Heart left ventricle (tissue), 13 donors: ENCODE measurements at regions not wholly inside any gene's neighbourhood (a gene's known extent, or its start where the extent isn't known, plus 50 kb on each side); places are given as distances from the start of the nearest gene placed in this dataset.

Experiments used
- POLR2A ChIP-seq, 2 donors: fragments of 450-650 bp; IDR thresholded peaks; one replicate each; pipeline ENCODE4 v1.6.1; 2017; ENCODE audit warnings: antibody characterized with exemption in 2 of 2, mild to moderate bottlenecking in 2 of 2, moderate library complexity in 2 of 2
- TF ChIP-seq, protein P1 (sequence below), 12 donors: fragments of 200-600 bp; sonication (generic) in 4 of 12; IDR thresholded peaks; one replicate each; pipeline versions ENCODE4 v1.5.0 to v1.8.0; 2018 to 2022; ENCODE audit warnings: antibody characterized with exemption in 12 of 12, mild to moderate bottlenecking in 5 of 12
- donor health status: ischemic (EF 13 %, LVEDD 7.1; RV severe dilation, severe dysfunction).
- donor health status: DM: no; HTN: yes; CAD: no.
- donor health status: DM: no; HTN: no; CAD: no.
- donor health status: ischemic (EF 25% LVEDD 6.9; RV normal size, moderate dysfunction).
- donor health status: ischemic (EF 25% LVEDD 5.7; RV mildly dilated, moderate dysfunction).
- donor health status: ischemic (EF 35%, LVEDD 5.7; RV mildly dilated, moderate dysfunction).
- donor health status: nonischemic (EF 11% LVEDD 7.7; RV severe dilation, severe dysfunction).
- donor health status: DM: yes; HTN: yes; CAD: no.
- donor health status: PGD.
- donor health status: ischemic (EF 29% LVEDD 5.4; RV normal size, mild dysfunction).
- donor health status: nonischemic (EF 23%, LVEDD 6.1; RV moderate dilation, normal function).

DNA sequence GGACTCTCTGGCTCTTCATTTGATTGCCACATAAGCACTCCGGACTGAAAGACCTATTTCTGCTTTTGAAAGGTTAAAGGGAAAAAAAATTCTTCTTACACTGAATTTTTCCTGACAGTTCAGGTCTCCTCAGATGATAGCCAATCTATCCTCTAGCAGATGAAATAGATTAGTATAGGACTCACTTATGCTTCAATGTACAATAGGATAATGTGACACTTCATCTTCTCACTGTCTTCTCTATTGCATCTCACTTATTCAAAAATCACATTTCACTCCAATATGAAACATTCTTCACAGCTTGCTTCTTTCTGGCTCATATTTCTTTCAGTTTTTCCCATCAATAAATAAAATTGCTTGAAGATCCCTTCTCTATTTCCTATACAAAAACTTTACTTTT, 860.9 kb upstream of the SLITRK6 start:
- TF ChIP-seq, protein P1, sequence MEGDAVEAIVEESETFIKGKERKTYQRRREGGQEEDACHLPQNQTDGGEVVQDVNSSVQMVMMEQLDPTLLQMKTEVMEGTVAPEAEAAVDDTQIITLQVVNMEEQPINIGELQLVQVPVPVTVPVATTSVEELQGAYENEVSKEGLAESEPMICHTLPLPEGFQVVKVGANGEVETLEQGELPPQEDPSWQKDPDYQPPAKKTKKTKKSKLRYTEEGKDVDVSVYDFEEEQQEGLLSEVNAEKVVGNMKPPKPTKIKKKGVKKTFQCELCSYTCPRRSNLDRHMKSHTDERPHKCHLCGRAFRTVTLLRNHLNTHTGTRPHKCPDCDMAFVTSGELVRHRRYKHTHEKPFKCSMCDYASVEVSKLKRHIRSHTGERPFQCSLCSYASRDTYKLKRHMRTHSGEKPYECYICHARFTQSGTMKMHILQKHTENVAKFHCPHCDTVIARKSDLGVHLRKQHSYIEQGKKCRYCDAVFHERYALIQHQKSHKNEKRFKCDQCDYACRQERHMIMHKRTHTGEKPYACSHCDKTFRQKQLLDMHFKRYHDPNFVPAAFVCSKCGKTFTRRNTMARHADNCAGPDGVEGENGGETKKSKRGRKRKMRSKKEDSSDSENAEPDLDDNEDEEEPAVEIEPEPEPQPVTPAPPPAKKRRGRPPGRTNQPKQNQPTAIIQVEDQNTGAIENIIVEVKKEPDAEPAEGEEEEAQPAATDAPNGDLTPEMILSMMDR (IDR thresholded peaks at IDR 0.05) = no peak
- no peak for TF ChIP-seq POLR2A (IDR thresholded peaks at IDR 0.05)
